ENCODE measurements at regions not wholly inside any gene's neighbourhood (a gene's known extent, or its start where the extent isn't known, plus 50 kb on each side); places are given as distances from the start of the nearest gene placed in this dataset.
A peak's percentile ranks its signal among the peaks of the same experiment; 100 is the strongest.

- Histone ChIP-seq H3K4me3 (ENCODE audit: low read depth, low read length, poor library complexity, severe bottlenecking) (no peak overlapping the region), H3K27ac (ENCODE audit: low read depth, low read length, poor library complexity, severe bottlenecking) (no peak overlapping the region), H3K4me1 (ENCODE audit: insufficient read depth, low read length, poor library complexity, severe bottlenecking) (no peaks in the 10 kb centered on the region), H3K36me3 (ENCODE audit: insufficient read depth, low read length, poor library complexity, severe bottlenecking) (no peaks in the 10 kb centered on the region), H3K27me3 (replicated peaks; ENCODE audit: insufficient read depth, low read depth, low read length, poor library complexity) (no peaks in the 10 kb centered on the region), H3K9me3 (ENCODE audit: low read depth, low read length, poor library complexity, severe bottlenecking) (no peaks in the 10 kb centered on the region)
- TF ChIP-seq CTCF (conservative IDR thresholded peaks at IDR 0.05; ENCODE audit: low read depth, low read length) (no peak), EZH2 (IDR thresholded peaks at IDR 0.05; ENCODE audit: borderline replicate concordance, low read depth, low read length, poor library complexity, severe bottlenecking) (no peak)
- ChIA-PET CTCF (no interaction called here), POLR2A (ENCODE audit: low non-redundant PET) (no interaction called here)
- no peak for DNase-seq (ENCODE audit: low spot score)
- BruUV-seq (replicated peaks): no TSS peak
- intact Hi-C loops (cut with micrococcal nuclease; ENCODE audit: unreplicated experiment): no loop called here
These were observed 1335.8 kb upstream of the CDH2 start for GRCh38 chr18:29512761-29513160.

- no peak for DNase-seq (ENCODE audit: low spot score)
- no peaks in the 10 kb centered on the region for H3K9me3 ChIP-seq (ENCODE audit: low read depth, low read length, poor library complexity, severe bottlenecking)
- no peaks in the 10 kb centered on the region for H3K27me3 ChIP-seq (replicated peaks; ENCODE audit: insufficient read depth, low read depth, low read length, poor library complexity)
- no peak for TF ChIP-seq CTCF (conservative IDR thresholded peaks at IDR 0.05; ENCODE audit: low read depth, low read length)
- no peak for TF ChIP-seq EZH2 (IDR thresholded peaks at IDR 0.05; ENCODE audit: borderline replicate concordance, low read depth, low read length, poor library complexity, severe bottlenecking)
- ChIA-PET CTCF (no interaction called here), POLR2A (ENCODE audit: low non-redundant PET) (no interaction called here)
- H3K4me3 ChIP-seq (ENCODE audit: low read depth, low read length, poor library complexity, severe bottlenecking): no peak overlapping the region
- intact Hi-C loops (cut with micrococcal nuclease; ENCODE audit: unreplicated experiment): no loop called here
- H3K4me1 ChIP-seq (ENCODE audit: insufficient read depth, low read length, poor library complexity, severe bottlenecking): no peaks in the 10 kb centered on the region
- no peaks in the 10 kb centered on the region for H3K36me3 ChIP-seq (ENCODE audit: insufficient read depth, low read length, poor library complexity, severe bottlenecking)
- no TSS peak for BruUV-seq (replicated peaks)
- H3K27ac ChIP-seq (ENCODE audit: low read depth, low read length, poor library complexity, severe bottlenecking): no peak overlapping the region
These were observed 1335.3 kb upstream of the CDH2 start for GRCh38 chr18:29512203-29512602.

- Histone ChIP-seq H3K9me3 (ENCODE audit: low read depth, low read length, poor library complexity, severe bottlenecking) (no peaks in the 10 kb centered on the region), H3K4me1 (ENCODE audit: insufficient read depth, low read length, poor library complexity, severe bottlenecking) (no peaks in the 10 kb centered on the region), H3K4me3 (ENCODE audit: low read depth, low read length, poor library complexity, severe bottlenecking) (no peak overlapping the region), H3K36me3 (ENCODE audit: insufficient read depth, low read length, poor library complexity, severe bottlenecking) (no peaks in the 10 kb centered on the region), H3K27ac (ENCODE audit: low read depth, low read length, poor library complexity, severe bottlenecking) (no peak overlapping the region), H3K27me3 (replicated peaks; ENCODE audit: insufficient read depth, low read depth, low read length, poor library complexity) (no peaks in the 10 kb centered on the region)
- CTCF ChIA-PET: no interaction called here
- no TSS peak for BruUV-seq (replicated peaks)
- TF ChIP-seq EZH2 (IDR thresholded peaks at IDR 0.05; ENCODE audit: borderline replicate concordance, low read depth, low read length, poor library complexity, severe bottlenecking) (no peak), CTCF (conservative IDR thresholded peaks at IDR 0.05; ENCODE audit: low read depth, low read length) (no peak)
- peak; percentile 39 for DNase-seq (ENCODE audit: low spot score)
- POLR2A ChIA-PET (ENCODE audit: low non-redundant PET): no interaction called here
- intact Hi-C loops (cut with micrococcal nuclease; ENCODE audit: unreplicated experiment): no loop called here
These were observed 1325.0 kb upstream of the CDH2 start for GRCh38 chr18:29501952-29502351.

All from A673 (cell line).